ENCODE measurements at regions not wholly inside any gene's neighbourhood (a gene's known extent, or its start where the extent isn't known, plus 50 kb on each side); places are given as distances from the start of the nearest gene placed in this dataset.

DNA sequence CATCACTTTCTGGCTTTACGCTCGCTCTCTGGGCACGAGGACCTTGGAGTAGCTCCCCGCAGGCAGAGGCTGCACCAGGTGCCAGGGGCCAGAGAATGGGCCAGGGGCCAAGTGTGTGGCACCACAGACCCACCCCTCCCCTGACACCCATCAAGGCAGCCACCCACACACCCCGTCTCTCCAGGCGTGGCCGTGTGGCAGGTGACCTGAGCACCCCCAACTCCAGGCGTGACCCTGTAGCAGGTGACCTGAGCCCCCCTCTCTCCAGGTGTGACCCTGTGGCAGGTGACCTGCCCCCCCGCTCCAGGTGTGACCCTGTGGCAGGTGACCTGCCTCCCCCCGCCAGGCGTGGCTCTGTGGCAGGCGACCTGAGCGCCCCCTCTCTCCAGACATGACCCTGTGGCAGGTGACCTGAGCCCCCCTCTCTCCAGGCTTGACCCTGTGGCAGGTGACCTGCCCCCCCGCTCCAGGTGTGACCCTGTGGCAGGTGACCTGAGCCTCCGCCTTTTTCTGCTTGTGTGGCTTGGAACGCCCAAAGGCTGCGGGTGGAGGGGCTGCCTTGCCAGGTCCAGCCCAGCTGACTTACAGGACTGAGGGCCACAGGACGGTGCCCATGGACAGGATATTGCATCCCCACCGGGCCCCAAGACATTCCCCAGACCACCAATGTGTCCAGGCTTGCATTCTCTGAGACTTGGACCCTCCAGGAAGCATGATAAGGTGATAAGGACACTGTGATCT, 667.2 kb downstream of the BRD1 start:
- no peak overlapping the region for H3K4me3 ChIP-seq
- no peak overlapping the region for H3K27ac ChIP-seq
- TF ChIP-seq POLR2A (IDR thresholded peaks at IDR 0.05) (no peak), EP300 (IDR thresholded peaks at IDR 0.05) (no peak), POLR2AphosphoS5 (IDR thresholded peaks at IDR 0.05) (no peak)
- TF ChIP-seq, protein P1, sequence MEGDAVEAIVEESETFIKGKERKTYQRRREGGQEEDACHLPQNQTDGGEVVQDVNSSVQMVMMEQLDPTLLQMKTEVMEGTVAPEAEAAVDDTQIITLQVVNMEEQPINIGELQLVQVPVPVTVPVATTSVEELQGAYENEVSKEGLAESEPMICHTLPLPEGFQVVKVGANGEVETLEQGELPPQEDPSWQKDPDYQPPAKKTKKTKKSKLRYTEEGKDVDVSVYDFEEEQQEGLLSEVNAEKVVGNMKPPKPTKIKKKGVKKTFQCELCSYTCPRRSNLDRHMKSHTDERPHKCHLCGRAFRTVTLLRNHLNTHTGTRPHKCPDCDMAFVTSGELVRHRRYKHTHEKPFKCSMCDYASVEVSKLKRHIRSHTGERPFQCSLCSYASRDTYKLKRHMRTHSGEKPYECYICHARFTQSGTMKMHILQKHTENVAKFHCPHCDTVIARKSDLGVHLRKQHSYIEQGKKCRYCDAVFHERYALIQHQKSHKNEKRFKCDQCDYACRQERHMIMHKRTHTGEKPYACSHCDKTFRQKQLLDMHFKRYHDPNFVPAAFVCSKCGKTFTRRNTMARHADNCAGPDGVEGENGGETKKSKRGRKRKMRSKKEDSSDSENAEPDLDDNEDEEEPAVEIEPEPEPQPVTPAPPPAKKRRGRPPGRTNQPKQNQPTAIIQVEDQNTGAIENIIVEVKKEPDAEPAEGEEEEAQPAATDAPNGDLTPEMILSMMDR (IDR thresholded peaks at IDR 0.05): no peak
- H3K9me3 ChIP-seq: no peaks in the 10 kb centered on the region
- H3K36me3 ChIP-seq: no peaks in the 10 kb centered on the region
- 58 to 82% methylated on average over 18 to 19 of the region's 19 CpGs for whole genome bisulfite sequencing, 2 donors
- no peaks in the 10 kb centered on the region for H3K4me1 ChIP-seq
- H3K27me3 ChIP-seq: peaks cover 0 to 48% (median 21%) of the 10 kb centered on the region in 3 donors
- intact Hi-C loops (cut with DNase I): no loop called here
- no peak for DNase-seq

DNA sequence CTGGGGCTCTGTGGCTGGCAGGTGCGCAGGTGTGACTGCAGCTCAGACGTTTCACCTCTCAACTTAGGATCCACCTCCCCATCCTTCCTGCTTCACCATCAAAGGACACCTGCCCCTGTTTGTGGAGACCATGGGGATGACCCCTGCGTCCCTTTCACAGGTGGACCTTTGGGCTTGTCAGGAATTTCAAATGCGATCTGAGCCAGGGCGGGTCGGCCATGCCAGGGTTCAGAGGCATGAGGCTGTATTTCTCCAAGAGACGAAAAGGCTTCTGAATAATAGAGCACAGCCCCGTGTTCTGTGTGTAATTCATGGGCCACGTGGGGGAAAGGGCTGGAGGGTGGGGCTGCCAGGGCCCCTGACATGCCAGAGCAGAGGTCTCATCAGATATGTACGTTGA, 668.0 kb downstream of the BRD1 start:
- Histone ChIP-seq H3K36me3 (no peaks in the 10 kb centered on the region), H3K9me3 (no peaks in the 10 kb centered on the region), H3K27ac (no peak overlapping the region), H3K4me3 (no peak overlapping the region), H3K27me3 (peaks cover 0 to 48% (median 21%) of the 10 kb centered on the region in 3 donors), H3K4me1 (no peaks in the 10 kb centered on the region)
- intact Hi-C loops (cut with DNase I): no loop called here
- 50 to 77% methylated on average over 10 of the region's 10 CpGs for WGBS, 2 donors
- DNase-seq: no peak
- TF ChIP-seq POLR2A (IDR thresholded peaks at IDR 0.05) (no peak), EP300 (IDR thresholded peaks at IDR 0.05) (no peak), POLR2AphosphoS5 (IDR thresholded peaks at IDR 0.05) (no peak)
- TF ChIP-seq, protein P1 (IDR thresholded peaks at IDR 0.05): no peak

DNA sequence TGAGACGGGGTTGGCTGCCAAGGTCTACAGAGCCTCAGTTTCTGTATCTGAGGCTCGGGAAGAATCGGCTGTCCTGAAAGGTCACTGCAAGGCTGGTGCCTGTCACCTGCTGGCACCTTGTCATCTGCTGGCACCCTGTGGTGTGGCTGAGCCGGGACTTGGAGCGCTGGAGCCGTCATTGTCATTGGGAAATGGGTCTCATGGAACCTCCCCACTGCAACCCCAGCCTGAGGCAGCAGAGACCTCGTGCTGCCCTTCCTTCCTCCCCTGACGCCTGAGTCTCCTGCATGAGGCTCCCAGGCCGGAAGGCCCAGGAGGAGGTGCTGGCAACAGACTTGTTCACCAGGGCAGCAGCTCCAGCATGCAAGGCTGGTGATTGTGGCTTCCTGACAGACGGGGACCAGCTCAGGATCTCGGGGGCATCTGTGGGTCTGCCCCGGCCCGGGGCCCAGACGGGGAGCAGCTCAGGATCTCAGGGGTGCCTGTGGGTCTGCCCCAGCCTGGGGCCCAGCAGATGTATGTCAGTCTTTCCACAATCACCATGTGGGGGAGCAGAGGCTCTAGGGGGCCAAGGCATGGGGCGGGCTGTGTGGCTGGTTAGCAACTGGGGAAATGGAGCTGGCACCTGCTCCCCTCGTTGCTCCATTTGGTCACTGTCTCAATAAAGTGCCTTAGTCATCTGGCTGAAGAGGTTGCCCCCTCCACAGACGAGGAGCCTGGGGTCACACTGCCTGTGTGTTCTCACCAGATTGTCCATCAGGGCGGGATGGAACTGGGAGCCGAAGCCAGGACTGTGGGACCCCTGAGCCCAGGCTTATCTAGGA, 668.7 kb downstream of the BRD1 start:
- peak; percentile 59 for DNase-seq
- intact Hi-C loops (cut with DNase I): no loop called here
- WGBS, 2 donors: 75% methylated on average over 19 of the region's 19 CpGs
- Histone ChIP-seq H3K4me1 (no peaks in the 10 kb centered on the region), H3K9me3 (no peaks in the 10 kb centered on the region), H3K4me3 (no peak overlapping the region), H3K27me3 (peaks cover 0 to 45% (median 23%) of the 10 kb centered on the region in 3 donors), H3K27ac (no peak overlapping the region), H3K36me3 (no peaks in the 10 kb centered on the region)
- TF ChIP-seq POLR2AphosphoS5 (IDR thresholded peaks at IDR 0.05) (no peak), POLR2A (IDR thresholded peaks at IDR 0.05) (no peak), EP300 (IDR thresholded peaks at IDR 0.05) (no peak)
- TF ChIP-seq, protein P1 (IDR thresholded peaks at IDR 0.05): no peak

DNA sequence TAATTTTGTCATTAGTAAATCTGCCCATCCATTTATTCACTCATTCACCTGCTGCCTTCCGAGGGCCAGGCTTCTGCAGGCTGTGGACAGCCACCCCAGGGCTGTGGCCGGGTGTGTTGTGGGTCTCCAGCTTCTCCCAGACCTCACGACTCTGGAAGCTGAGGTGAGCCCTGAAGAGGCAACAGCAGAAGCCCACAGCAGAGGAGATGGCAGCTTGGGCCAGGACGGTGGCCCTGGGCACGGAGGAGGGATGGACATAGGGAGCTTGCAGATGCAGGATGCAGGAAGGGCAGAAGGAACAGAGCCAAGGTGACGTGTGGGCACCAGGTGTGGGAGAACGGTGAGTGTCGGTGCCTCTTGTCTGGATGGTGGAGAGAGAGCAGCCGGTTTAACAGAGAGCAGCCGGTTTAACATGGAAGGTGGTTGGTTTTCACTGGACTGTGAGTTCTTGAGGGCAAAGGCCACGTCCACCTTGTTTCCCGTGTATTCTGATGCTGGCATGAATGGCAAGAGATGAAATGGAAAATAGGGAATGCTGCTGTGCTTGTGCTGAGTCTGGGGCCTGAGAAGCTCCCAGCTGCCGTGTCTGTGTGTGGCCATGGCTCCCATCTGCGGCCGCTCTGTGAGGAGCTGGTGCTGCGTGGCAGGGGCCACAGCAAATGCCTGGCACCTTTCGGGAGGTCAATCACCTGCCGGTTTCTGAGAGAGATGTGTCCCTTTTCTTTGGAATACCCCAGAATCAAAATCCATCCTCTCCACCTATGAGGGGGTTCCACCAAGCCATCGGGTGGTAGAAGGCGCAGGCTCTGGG, 669.9 kb downstream of the BRD1 start:
- 81 to 89% methylated on average over 20 of the region's 20 CpGs for WGBS, 2 donors
- Histone ChIP-seq H3K9me3 (no peaks in the 10 kb centered on the region), H3K4me3 (no peak overlapping the region), H3K36me3 (no peaks in the 10 kb centered on the region), H3K27me3 (peaks cover 0 to 46% (median 24%) of the 10 kb centered on the region in 3 donors), H3K4me1 (no peaks in the 10 kb centered on the region), H3K27ac (no peak overlapping the region)
- TF ChIP-seq POLR2AphosphoS5 (IDR thresholded peaks at IDR 0.05) (no peak), POLR2A (IDR thresholded peaks at IDR 0.05) (no peak), EP300 (IDR thresholded peaks at IDR 0.05) (no peak)
- TF ChIP-seq, protein P1 (IDR thresholded peaks at IDR 0.05): no peak
- DNase-seq: no peak
- intact Hi-C loops (cut with DNase I): no loop called here
